AG08396 (cell line): ENCODE measurements at regions not wholly inside any gene's neighbourhood (a gene's known extent, or its start where the extent isn't known, plus 50 kb on each side); places are given as distances from the start of the nearest gene placed in this dataset.

Source experiments
- DNase-seq: peaks from one replicate; pipeline ENCODE4 v3.0.0; 2012; ENCODE audit warnings: low spot score, mixed read lengths

DNA sequence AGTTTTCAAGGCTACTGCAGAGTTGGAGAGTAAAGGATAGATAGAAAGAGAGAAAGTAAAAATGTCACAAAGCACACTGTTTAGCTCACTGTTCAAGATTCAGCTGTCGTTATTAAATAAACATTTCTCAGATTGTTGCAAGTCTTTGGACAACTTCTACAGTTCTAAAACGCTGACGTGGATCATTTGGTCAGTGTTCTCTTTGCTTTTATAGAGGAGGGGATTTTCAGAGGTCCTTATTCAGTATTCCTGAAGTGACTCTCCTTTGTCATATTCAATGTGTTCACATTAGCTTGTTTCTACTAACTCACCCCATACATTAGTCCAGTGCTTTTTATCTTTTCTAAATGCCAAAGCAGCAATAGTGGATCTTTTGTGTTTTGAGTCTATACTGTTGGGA, 154.7 kb upstream of the ARGLU1 start:
- no peak for DNase-seq

DNA sequence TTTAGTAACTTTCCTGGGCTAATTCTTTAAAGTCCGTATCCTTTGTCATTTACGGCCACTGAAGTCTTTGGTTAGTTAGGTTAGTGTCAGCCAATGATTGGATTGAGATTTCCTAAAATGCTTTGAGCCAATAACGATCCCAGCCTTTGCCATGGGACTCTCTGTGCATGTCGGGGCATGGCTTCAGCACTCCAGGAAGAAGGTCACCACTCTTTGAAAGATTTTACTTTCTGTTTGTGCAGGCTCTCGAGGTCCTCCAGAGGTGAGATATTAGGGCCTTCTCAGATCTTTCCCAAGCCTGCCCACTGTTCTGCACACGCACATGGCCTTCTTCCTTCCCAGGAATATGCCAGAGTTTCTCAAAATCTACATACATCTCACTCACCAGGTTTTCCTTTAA, 153.7 kb upstream of the ARGLU1 start:
- DNase-seq, result no peak

GRCh38 chr13:106714271-106714982, 146.5 kb upstream of the ARGLU1 start:
- DNase-seq, result no peak

GRCh38 chr13:106712381-106712780, 144.4 kb upstream of the ARGLU1 start:
- no peak for DNase-seq

DNA sequence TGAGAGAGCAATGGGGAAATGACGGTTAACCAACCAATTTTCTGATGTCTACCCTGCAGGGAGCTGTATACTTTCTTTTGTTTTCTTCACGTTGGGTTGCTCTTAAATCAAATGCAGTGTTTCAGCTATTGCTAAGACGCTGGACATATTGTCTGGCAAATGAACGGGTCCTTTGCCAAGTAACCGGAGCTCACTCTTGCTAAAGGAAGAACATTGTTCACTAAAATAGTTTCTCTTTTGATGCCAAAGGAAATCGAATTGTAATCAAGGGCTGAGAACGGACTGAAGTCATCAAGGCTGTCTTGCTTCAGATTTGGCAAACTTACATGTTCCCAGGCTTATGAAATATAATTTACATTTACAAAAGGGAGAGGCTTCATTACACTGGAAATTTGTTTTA, 142.3 kb upstream of the ARGLU1 start:
- DNase-seq, result no peak

DNA sequence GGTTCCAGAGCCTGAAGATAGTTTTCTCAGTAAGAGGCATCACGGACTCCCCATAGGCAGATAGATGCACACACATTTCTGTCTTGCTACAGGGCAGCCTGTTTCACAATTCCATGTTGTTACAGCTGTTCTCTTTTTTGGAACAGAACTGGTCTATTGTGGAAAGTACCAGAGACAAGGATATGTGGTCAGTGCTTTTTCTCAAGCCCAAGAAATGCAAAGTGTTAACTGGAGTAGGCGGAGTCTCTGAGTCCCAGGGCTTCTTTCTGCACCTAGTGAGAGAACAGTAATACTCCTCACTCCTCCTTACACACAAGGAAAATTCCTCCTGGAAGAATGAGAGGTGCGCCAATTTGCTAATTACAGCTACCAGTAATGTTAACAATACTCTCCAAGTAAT, 141.6 kb upstream of the ARGLU1 start:
- no peak for DNase-seq

DNA sequence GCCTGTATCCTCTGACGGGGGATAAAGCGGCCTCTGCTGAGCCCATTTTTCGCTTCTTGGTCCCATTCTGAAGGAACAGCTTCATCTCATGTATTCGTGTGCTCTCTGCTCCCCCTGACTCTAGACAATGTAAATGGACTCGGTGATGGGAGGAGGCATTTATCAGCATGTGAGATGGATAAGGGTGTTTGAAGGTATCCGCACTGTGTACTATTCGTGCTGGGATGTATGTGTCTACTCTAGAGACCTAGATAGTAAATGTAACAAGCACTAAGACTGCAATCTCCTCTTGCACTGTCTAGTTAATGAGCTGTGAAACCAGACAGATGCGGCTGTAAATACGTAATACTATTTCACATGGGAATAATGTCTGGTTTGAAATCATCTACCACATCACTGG, 134.6 kb upstream of the ARGLU1 start:
- DNase-seq, result no peak

GRCh38 chr13:106701771-106702341, 133.9 kb upstream of the ARGLU1 start:
- no peak for DNase-seq

DNA sequence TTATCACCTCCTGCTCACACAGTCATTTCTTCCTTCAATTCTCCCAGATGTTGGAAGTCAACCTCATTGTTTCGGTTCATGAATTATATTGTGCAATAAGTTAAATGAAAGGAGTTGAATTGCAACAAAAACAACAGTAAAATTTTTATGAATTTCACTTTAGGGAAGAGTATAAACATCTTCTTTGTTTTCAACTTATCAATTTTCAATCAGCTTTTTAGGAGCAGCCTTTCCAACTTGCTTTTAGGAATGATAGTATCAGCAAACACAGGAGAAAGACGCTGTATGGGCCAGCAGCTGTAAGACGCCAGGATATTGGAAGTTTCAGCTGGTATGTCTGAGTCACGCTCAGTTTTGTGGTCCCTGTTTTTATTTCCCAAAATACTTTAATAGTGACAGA, 132.5 kb upstream of the ARGLU1 start:
- DNase-seq, result no peak

DNA sequence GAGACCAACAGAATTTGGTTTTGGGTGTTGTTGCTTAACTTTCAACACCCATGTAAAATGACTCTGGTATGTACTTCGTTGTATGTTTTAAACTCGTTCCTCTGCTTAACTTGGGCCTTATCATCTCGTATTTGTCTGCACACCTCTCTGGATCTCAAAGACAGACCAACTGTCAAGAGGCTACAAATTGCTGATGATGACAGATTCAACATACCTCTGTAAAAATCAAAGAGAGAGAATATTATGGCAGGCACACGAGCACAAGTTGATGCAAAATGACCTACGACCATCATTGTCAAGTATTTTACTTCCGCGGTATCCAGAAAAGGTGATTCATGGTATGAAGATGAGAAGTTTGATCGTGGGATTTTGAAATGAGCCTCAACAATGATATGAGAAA, 132.1 kb upstream of the ARGLU1 start:
- no peak for DNase-seq

GRCh38 chr13:106699311-106699710, 131.4 kb upstream of the ARGLU1 start:
- no peak for DNase-seq

GRCh38 chr13:106696719-106697118, 128.8 kb upstream of the ARGLU1 start:
- no peak for DNase-seq

DNA sequence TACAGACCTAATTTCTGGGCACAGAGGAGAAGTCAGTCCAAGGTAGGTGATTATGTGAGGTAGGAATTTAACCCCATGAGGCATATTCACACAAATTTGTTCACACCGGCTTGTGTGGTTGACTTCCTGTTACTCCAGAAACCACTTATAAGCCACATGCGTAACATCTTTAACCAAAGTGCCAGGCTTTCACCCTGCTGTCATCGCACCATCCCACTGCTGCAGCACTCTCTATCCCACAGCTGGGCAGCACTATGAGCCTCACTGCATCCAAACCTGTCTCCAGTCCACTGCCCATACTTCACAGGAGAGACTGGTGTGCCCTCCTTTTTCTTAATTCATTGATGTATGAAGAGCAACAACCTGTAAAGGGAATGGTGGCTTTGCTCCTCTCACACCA, 128.2 kb upstream of the ARGLU1 start:
- no peak for DNase-seq

DNA sequence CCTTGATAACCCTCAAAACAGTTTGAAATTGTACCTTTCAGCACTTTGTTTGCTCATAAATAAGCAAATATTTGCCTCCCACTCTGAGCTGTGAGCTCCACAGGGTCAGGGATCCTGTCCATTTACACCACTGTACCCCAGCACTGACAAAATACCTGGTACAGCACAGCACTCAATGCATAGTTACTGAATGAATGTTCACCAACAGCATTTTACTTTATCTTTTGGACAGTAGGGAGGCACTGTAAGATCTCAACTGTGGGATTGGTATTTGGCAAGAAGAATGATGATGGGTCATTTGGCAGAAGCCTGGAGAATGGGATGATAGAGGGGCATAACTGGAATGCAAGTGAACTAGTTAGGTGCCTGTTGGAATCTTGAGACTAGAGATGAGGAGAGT, 127.2 kb upstream of the ARGLU1 start:
- no peak for DNase-seq

- no peak for DNase-seq
Measured at GRCh38 chr13:106691861-106692260, 123.9 kb upstream of the ARGLU1 start.

GRCh38 chr13:106691341-106691740, 123.4 kb upstream of the ARGLU1 start:
- no peak for DNase-seq

DNA sequence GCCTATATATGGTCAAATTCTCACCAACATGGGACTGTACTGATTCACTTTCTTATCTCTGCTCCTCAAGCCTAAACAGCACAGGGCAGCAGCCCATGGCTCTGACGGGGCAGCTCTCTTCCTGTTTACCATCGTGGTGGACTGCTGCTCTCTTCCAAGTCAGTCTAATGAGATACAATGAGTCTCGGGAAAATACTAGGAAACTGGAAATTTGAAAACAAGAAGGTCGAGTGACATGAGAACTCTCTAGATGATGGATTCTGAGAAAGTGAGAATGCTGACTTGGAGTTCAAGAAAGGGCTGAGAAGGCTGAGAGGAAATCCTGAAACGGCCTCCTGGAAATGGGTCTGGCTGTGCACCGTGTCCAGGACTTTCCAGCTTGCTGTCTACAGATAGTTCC, 122.8 kb upstream of the ARGLU1 start:
- no peak for DNase-seq

DNA sequence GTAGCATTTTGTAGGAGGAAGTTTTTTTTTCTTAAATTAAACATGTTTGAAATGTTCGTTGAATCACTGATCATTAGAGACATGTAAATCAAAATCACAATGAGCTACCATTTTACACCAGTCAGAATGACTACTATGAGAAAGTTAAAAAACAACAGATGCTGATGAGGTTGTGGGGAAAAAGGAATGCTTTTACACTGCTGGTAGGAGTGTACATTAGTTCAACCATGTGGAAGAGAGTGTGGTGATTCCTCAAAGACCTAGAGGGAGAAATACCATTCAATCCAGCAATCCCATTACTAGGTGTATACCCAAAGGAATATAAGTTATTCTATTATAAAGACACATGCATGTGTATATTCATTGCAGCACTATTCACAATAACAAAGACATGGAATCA, 122.0 kb upstream of the ARGLU1 start:
- no peak for DNase-seq

GRCh38 chr13:106688940-106689339, 121.0 kb upstream of the ARGLU1 start:
- DNase-seq, result no peak

DNA sequence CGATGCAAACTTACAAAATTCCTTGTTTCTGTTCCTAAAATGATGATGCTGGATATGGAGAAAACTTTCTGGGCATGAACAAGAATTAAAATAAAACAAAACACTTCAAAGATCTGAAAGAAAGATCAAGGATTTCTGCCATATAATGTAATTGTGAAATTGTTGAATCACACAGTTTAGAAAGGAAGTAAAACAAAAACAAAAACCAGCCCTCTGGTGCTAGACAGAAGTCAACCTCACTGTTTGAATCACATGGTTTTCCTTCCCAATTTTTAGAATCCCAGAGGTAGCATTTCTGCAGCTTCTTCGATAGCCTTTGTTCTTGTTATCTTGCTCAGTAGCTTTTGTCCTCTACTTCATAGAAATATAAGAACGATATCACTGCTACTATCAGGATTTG, 118.2 kb upstream of the ARGLU1 start:
- no peak for DNase-seq

DNA sequence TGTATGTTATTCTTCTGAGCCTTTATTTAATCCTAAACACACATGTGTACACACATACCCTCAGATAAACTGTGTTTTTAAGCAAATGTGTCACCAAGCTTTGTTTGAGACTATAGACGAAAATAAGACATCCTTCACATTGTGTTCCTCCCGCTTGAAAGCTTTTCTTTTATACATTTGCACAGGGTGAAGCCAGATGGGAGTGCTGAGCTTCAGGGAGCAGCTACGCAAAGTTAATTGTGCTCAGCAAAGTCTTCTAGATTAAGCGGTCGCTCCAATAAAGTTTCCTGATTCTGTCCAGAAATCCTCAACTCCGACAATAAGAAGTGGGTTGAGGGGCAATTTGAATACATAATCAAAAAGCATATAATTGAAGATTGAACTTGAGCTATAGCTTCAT, 117.2 kb upstream of the ARGLU1 start:
- no peak for DNase-seq

DNA sequence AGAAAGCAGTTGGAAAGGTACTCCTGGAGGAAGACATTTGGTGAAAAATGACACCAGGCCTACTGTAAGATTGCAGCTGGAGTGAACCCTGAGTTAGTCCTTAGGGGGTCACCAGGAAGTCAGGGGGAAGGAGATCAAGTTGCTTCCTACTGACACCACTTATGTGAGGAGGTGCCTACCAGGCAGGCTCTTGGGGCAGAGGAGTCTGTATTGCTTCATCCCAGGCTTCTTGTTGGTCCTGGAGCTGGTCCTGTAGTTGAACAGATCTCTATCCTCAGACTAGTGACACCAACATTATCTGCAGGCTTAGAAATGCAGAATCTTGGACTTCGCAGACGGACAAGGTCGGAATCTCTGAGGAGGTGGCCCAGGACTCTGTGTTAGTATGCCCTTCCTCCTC, 116.0 kb upstream of the ARGLU1 start:
- no peak for DNase-seq

DNA sequence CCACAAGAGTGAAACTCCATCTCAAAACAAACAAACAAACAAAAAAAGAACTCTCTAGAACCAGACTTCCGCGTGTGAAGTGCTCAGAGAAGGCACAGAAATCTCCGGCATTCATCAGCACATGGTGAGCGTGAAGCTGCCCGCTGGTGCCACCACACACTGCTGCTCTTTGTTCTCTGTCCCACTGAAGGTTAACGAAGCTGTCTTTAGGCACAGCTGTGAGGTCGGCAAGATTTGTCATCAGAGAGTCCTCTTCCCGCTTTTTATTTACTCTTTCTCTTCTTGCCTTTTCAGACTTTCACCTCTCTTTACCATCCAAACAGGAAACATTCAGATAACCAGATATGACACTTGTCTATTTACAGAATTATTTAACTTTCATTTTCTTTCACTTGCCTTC, 115.2 kb upstream of the ARGLU1 start:
- no peak for DNase-seq

DNA sequence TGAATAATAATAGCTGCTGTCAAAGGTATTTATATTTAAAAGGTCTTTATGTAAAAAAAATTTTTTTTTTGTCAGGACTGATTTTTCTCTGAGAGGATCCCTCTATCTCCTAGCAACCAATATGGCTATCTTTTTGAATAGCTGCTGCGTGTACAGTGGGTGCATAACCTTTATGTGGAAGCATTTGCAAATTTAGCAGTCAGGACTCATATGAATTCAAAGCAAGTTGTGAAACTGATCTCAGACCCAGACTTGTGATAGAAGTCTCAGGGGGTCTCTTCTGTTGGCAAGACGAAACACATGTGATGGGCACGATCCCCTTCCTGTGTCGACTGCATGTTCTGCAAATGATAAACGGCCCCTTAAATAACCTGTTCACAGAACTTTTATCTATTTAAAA, 114.1 kb upstream of the ARGLU1 start:
- DNase-seq, result no peak
